ENCODE measurements at regions not wholly inside any gene's neighbourhood (a gene's known extent, or its start where the extent isn't known, plus 50 kb on each side); places are given as distances from the start of the nearest gene placed in this dataset.

GRCh38 chr21:14657241-14658008 lies 111.3 kb upstream of the SAMSN1 start:
- no peak overlapping the region for H3K9ac ChIP-seq (ENCODE audit: low read depth in 2 of 2, low read length in 2 of 2)
- H3K27ac ChIP-seq: no peak overlapping the region
- no peak for DNase-seq
- no peaks in the 10 kb centered on the region for H3K9me3 ChIP-seq
- no peaks in the 10 kb centered on the region for H3K27me3 ChIP-seq
- no peak for TF ChIP-seq CTCF (IDR thresholded peaks at IDR 0.05)
- no peak overlapping the region for H3K4me3 ChIP-seq
- H3K36me3 ChIP-seq: no peaks in the 10 kb centered on the region
- H3K4me1 ChIP-seq: no peaks in the 10 kb centered on the region
- intact Hi-C loops (cut with DNase I): no loop called here

- no peaks in the 10 kb centered on the region for H3K36me3 ChIP-seq
- no peak overlapping the region for H3K9ac ChIP-seq (ENCODE audit: low read depth in 2 of 2, low read length in 2 of 2)
- no peaks in the 10 kb centered on the region for H3K27me3 ChIP-seq
- H3K9me3 ChIP-seq: no peaks in the 10 kb centered on the region
- no peak for TF ChIP-seq CTCF (IDR thresholded peaks at IDR 0.05)
- no peak overlapping the region for H3K27ac ChIP-seq
- H3K4me1 ChIP-seq: no peaks in the 10 kb centered on the region
- DNase-seq: no peak
- intact Hi-C loops (cut with DNase I): no loop called here
- H3K4me3 ChIP-seq: no peak overlapping the region
Measured at GRCh38 chr21:14646893-14647292, 100.8 kb upstream of the SAMSN1 start.

GRCh38 chr21:14645702-14646101 lies 99.6 kb upstream of the SAMSN1 start:
- H3K4me1 ChIP-seq: no peaks in the 10 kb centered on the region
- no peaks in the 10 kb centered on the region for H3K36me3 ChIP-seq
- no peak overlapping the region for H3K4me3 ChIP-seq
- no peaks in the 10 kb centered on the region for H3K9me3 ChIP-seq
- TF ChIP-seq CTCF (IDR thresholded peaks at IDR 0.05): no peak
- no peak overlapping the region for H3K27ac ChIP-seq
- no peak for DNase-seq
- no peaks in the 10 kb centered on the region for H3K27me3 ChIP-seq
- H3K9ac ChIP-seq (ENCODE audit: low read depth in 2 of 2, low read length in 2 of 2): no peak overlapping the region
- intact Hi-C loops (cut with DNase I): no loop called here

- H3K27me3 ChIP-seq: no peaks in the 10 kb centered on the region
- no peak overlapping the region for H3K4me3 ChIP-seq
- no peaks in the 10 kb centered on the region for H3K36me3 ChIP-seq
- H3K9me3 ChIP-seq: no peaks in the 10 kb centered on the region
- intact Hi-C loops (cut with DNase I): no loop called here
- no peak overlapping the region for H3K27ac ChIP-seq
- DNase-seq: no peak
- no peaks in the 10 kb centered on the region for H3K4me1 ChIP-seq
- H3K9ac ChIP-seq (ENCODE audit: low read depth in 2 of 2, low read length in 2 of 2): no peak overlapping the region
- TF ChIP-seq CTCF (IDR thresholded peaks at IDR 0.05): no peak
Measured at GRCh38 chr21:14632359-14632758, 86.2 kb upstream of the SAMSN1 start.

- DNase-seq: no peak
- H3K4me1 ChIP-seq: no peaks in the 10 kb centered on the region
- H3K9ac ChIP-seq (ENCODE audit: low read depth in 2 of 2, low read length in 2 of 2): no peak overlapping the region
- intact Hi-C loops (cut with DNase I): no loop called here
- H3K27me3 ChIP-seq: no peaks in the 10 kb centered on the region
- TF ChIP-seq CTCF (IDR thresholded peaks at IDR 0.05): no peak
- no peak overlapping the region for H3K4me3 ChIP-seq
- no peaks in the 10 kb centered on the region for H3K36me3 ChIP-seq
- no peak overlapping the region for H3K27ac ChIP-seq
- no peaks in the 10 kb centered on the region for H3K9me3 ChIP-seq
Measured at GRCh38 chr21:14630556-14631069, 84.5 kb upstream of the SAMSN1 start.

All from colonic mucosa (tissue), 4 donors.